Erythroblast (primary cell): ENCODE measurements at regions not wholly inside any gene's neighbourhood (a gene's known extent, or its start where the extent isn't known, plus 50 kb on each side); places are given as distances from the start of the nearest gene placed in this dataset.

ENCODE experiments used
- GATA1 ChIP-seq: IDR thresholded peaks from 2 replicates; pipeline ENCODE4 v1.6.1; 2011; ENCODE audit warnings: low read depth, mild to moderate bottlenecking, control low read depth, low read length, moderate library complexity
- POLR2A ChIP-seq: IDR thresholded peaks from 2 replicates; pipeline ENCODE4 v1.6.1; 2011; ENCODE audit warnings: mild to moderate bottlenecking, low read length

GRCh38 chr7:94261067-94261466 is 133.6 kb upstream of the COL1A2 start:
- no peak for TF ChIP-seq POLR2A
- TF ChIP-seq GATA1, result no peak
